GM12865 (cell line): ENCODE measurements at regions not wholly inside any gene's neighbourhood (a gene's known extent, or its start where the extent isn't known, plus 50 kb on each side); places are given as distances from the start of the nearest gene placed in this dataset.

ENCODE experiments used
- DNase-seq: peaks from one replicate; pipeline ENCODE4 v3.0.0; 2010; ENCODE audit warnings: low read depth
- H3K4me3 ChIP-seq: 2 replicates; pipeline ENCODE4 v1.5.1; 2011; ENCODE audit warnings: mild to moderate bottlenecking, low read depth, low read length, control low read depth
- CTCF ChIP-seq: IDR thresholded peaks from 2 replicates; pipeline ENCODE4 v1.5.1; 2011; ENCODE audit warnings: low read length, control low read depth, low read depth, inconsistent platforms; ENCODE audit not compliant: insufficient read depth; ENCODE audit errors: missing control alignments

DNA sequence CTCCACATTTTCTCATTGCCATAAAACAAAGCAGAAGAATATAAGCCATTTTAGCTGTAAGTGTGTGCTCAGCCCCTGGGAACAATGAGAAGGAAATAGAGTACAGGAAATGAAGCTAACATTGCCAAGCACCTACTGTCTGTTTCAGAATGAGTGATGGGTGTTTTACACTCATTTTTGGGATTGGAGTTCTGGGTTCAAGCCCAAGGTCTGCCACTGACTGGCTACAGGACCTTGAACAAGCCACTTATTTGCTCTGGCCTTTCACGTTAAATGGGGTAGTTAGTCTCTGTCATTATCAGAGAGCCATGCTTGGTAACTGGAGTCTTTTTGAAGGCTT lies 80.7 kb upstream of the KAZN start:
- DNase-seq = peak; percentile 65
- H3K4me3 ChIP-seq = no peak overlapping the region
- TF ChIP-seq CTCF = no peak

GRCh38 chr1:14519976-14520375 lies 78.5 kb upstream of the KAZN start:
- no peak for TF ChIP-seq CTCF
- DNase-seq = peak; percentile 35
- no peak overlapping the region for H3K4me3 ChIP-seq

DNA sequence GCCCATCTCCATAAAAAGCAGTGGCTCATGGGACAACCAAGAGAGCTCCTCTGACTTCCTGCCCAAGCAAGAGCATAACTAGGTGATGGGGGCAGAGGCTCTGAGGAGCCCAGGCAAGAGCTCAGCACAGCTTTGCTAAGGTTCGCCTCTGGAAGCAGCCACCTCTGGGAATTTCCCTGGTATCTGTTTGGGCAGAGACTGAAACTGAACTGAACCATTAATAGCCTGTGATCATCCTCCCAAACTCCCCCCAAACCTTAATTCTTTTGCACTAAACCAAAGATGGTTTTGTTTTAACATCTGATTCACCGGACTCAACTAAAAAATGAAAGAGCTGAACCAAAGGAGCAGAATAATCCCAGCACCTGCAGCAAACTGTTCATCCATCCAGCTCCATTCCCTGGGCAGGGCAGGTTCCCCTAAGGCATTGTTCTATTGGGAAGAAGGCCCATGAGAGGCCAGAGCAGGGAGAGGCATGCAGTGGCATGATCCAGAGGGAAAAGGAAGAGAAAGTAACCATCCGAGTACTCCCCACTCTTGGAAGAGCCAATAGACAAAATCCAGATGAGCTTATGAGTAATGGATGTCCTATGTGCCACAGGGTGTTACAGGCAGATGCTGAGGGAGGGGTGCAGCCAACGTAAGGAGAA lies 77.8 kb upstream of the KAZN start:
- no peak for TF ChIP-seq CTCF
- peak overlapping the region; percentile 6; the same call in 1 of the 2 replicates for H3K4me3 ChIP-seq
- peak; percentile 87 for DNase-seq

GRCh38 chr1:14521622-14522021 lies 76.9 kb upstream of the KAZN start:
- DNase-seq = peak; percentile 53
- H3K4me3 ChIP-seq = no peak overlapping the region
- TF ChIP-seq CTCF = no peak

GRCh38 chr1:14522077-14522925 lies 76.2 kb upstream of the KAZN start:
- H3K4me3 ChIP-seq = no peak overlapping the region
- no peak for TF ChIP-seq CTCF
- DNase-seq = no peak

DNA sequence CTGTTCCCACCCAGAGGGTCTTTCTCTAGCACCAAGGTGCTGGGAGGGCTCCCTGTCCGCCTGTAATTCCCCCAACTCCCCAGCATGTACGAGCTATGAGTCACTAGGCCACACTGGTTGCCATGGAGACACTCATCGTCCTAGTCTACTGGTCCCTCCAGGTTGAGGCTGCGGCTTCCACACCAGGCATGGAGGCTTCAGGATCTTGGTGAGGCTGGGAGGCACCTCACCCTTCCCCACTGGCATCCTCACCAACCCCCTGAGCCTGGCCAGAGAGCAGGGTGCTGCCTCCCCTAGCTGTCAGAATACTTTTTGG lies 75.6 kb upstream of the KAZN start:
- peak; percentile 90 for DNase-seq
- no peak overlapping the region for H3K4me3 ChIP-seq
- TF ChIP-seq CTCF = no peak
